ENCODE measurements at regions not wholly inside any gene's neighbourhood (a gene's known extent, or its start where the extent isn't known, plus 50 kb on each side); places are given as distances from the start of the nearest gene placed in this dataset.

GRCh38 chr4:82031376-82031927 lies 342.3 kb downstream of the HNRNPD start:
- DNase-seq = no peak
- no peak for ATAC-seq

GRCh38 chr4:82017680-82018079 lies 356.1 kb downstream of the HNRNPD start:
- ATAC-seq (no peak), DNase-seq (no peak)

- no peak for ATAC-seq
Measured at GRCh38 chr4:82005158-82005557, 368.6 kb downstream of the HNRNPD start.

GRCh38 chr4:81997313-81997712 lies 376.5 kb downstream of the HNRNPD start:
- no peak for ATAC-seq
- no peak for DNase-seq

More at GRCh38 chr4:82005158-82005557, 368.6 kb downstream of the HNRNPD start:
- DNase-seq = no peak

- no peak for ATAC-seq
- DNase-seq = no peak
Measured at GRCh38 chr4:81990898-81991297, 382.9 kb downstream of the HNRNPD start.

GRCh38 chr4:81990211-81990610 lies 383.6 kb downstream of the HNRNPD start:
- DNase-seq = no peak
- ATAC-seq = no peak

- ATAC-seq = no peak
- no peak for DNase-seq
Measured at GRCh38 chr4:81989202-81989601, 384.6 kb downstream of the HNRNPD start.

GRCh38 chr4:81988178-81988577 lies 385.6 kb downstream of the HNRNPD start:
- ATAC-seq = no peak
- no peak for DNase-seq

GRCh38 chr4:81984746-81985145 lies 389.0 kb downstream of the HNRNPD start:
- ATAC-seq = no peak
- DNase-seq = no peak

- DNase-seq = no peak
- ATAC-seq = no peak
Measured at GRCh38 chr4:81982846-81983540, 390.8 kb downstream of the HNRNPD start.

GRCh38 chr4:81981218-81981617 lies 392.6 kb downstream of the HNRNPD start:
- DNase-seq (no peak), ATAC-seq (no peak)

GRCh38 chr4:81974523-81974922 lies 399.3 kb downstream of the HNRNPD start:
- DNase-seq (no peak), ATAC-seq (no peak)

- no peak for DNase-seq
- ATAC-seq = no peak
Measured at GRCh38 chr4:81971637-81972381, 402.0 kb downstream of the HNRNPD start.

- no peak for DNase-seq
- no peak for ATAC-seq
Measured at GRCh38 chr4:81971061-81971460, 402.7 kb downstream of the HNRNPD start.

- no peak for DNase-seq
- ATAC-seq = no peak
Measured at GRCh38 chr4:81970454-81970853, 403.3 kb downstream of the HNRNPD start.

GRCh38 chr4:81966676-81967075 lies 407.1 kb downstream of the HNRNPD start:
- DNase-seq = no peak
- ATAC-seq = no peak

- DNase-seq (no peak), ATAC-seq (no peak)
Measured at GRCh38 chr4:81965911-81966310, 407.9 kb downstream of the HNRNPD start.

GRCh38 chr4:81965454-81965853 lies 408.3 kb downstream of the HNRNPD start:
- no peak for ATAC-seq
- no peak for DNase-seq

- DNase-seq (no peak), ATAC-seq (no peak)
Measured at GRCh38 chr4:81963763-81964020, 410.1 kb downstream of the HNRNPD start.

GRCh38 chr4:81963015-81963762 lies 410.6 kb downstream of the HNRNPD start:
- ATAC-seq = no peak
- no peak for DNase-seq

GRCh38 chr4:81960961-81961360 lies 412.8 kb downstream of the HNRNPD start:
- DNase-seq (no peak), ATAC-seq (no peak)

- no peak for ATAC-seq
- no peak for DNase-seq
Measured at GRCh38 chr4:81954271-81954670, 419.5 kb downstream of the HNRNPD start.

- no peak for ATAC-seq
- DNase-seq = no peak
Measured at GRCh38 chr4:81951891-81952455, 421.8 kb downstream of the HNRNPD start.
